ENCODE measurements at regions not wholly inside any gene's neighbourhood (a gene's known extent, or its start where the extent isn't known, plus 50 kb on each side); places are given as distances from the start of the nearest gene placed in this dataset.

- H3K4me3 ChIP-seq (ENCODE audit: low read depth in 1 of 3, low read length in 3 of 3), result no peak overlapping the region
- no peak for DNase-seq (ENCODE audit: low spot score)
- no peak for TF ChIP-seq RXRA (IDR thresholded peaks at IDR 0.05)
- H3K9ac ChIP-seq (ENCODE audit: low read depth in 1 of 2, low read length in 2 of 2), result no peak overlapping the region
- H3K36me3 ChIP-seq (ENCODE audit: control insufficient read depth in 4 of 4, insufficient read depth in 3 of 4, low read depth in 1 of 4, low read length in 3 of 4), result no peaks in the 10 kb centered on the region
- H3K4me1 ChIP-seq (ENCODE audit: control insufficient read depth in 4 of 4, insufficient read depth in 4 of 4, low read length in 3 of 4), result no peaks in the 10 kb centered on the region
- 90% methylated on average over 4 of the region's 4 CpGs for WGBS
- H3K27me3 ChIP-seq (ENCODE audit: control insufficient read depth in 4 of 4, insufficient read depth in 4 of 4, low read length in 3 of 4), result no peaks in the 10 kb centered on the region
- H3K9me3 ChIP-seq (ENCODE audit: control insufficient read depth in 4 of 4, low read length in 3 of 4), result no peaks in the 10 kb centered on the region
- no peak overlapping the region for H3K27ac ChIP-seq (ENCODE audit: low read depth in 1 of 2, low read length in 2 of 2)
Observed at GRCh38 chr7:110607050-110607857, 483.7 kb upstream of the LRRN3 start.

- H3K4me1 ChIP-seq (ENCODE audit: control insufficient read depth in 4 of 4, insufficient read depth in 4 of 4, low read length in 3 of 4), result no peaks in the 10 kb centered on the region
- no peaks in the 10 kb centered on the region for H3K27me3 ChIP-seq (ENCODE audit: control insufficient read depth in 4 of 4, insufficient read depth in 4 of 4, low read length in 3 of 4)
- no peak for TF ChIP-seq CTCF (IDR thresholded peaks at IDR 0.05; ENCODE audit: low read depth, low read length, missing input control)
- no peak for TF ChIP-seq YY1 (IDR thresholded peaks at IDR 0.05)
- TF ChIP-seq ATF3 (IDR thresholded peaks at IDR 0.05), result no peak
- no peak for TF ChIP-seq FOXA1 (IDR thresholded peaks at IDR 0.05)
- no peak for TF ChIP-seq HNF4A (conservative IDR thresholded peaks at IDR 0.05)
- no peak for TF ChIP-seq EGR1 (IDR thresholded peaks at IDR 0.05; ENCODE audit: low read depth in 2 of 2)
- no peak for TF ChIP-seq HNF4G (IDR thresholded peaks at IDR 0.05)
- TF ChIP-seq ZBTB33 (IDR thresholded peaks at IDR 0.05), result no peak
- TF ChIP-seq NR2F2 (IDR thresholded peaks at IDR 0.05), result no peak
- no peak for TF ChIP-seq REST (IDR thresholded peaks at IDR 0.05)
- no peak for TF ChIP-seq GABPA (IDR thresholded peaks at IDR 0.05 in 1 of 2, conservative IDR thresholded peaks at IDR 0.05 in 1 of 2)
- H3K9me3 ChIP-seq (ENCODE audit: control insufficient read depth in 4 of 4, low read length in 3 of 4), result no peaks in the 10 kb centered on the region
- H3K9ac ChIP-seq (ENCODE audit: low read depth in 1 of 2, low read length in 2 of 2), result no peak overlapping the region
- no peaks in the 10 kb centered on the region for H3K36me3 ChIP-seq (ENCODE audit: control insufficient read depth in 4 of 4, insufficient read depth in 3 of 4, low read depth in 1 of 4, low read length in 3 of 4)
- H3K4me3 ChIP-seq (ENCODE audit: low read depth in 1 of 3, low read length in 3 of 3), result no peak overlapping the region
- DNase-seq (ENCODE audit: low spot score), result no peak
- no peak overlapping the region for H3K27ac ChIP-seq (ENCODE audit: low read depth in 1 of 2, low read length in 2 of 2)
Observed at GRCh38 chr7:110609336-110609735, 481.6 kb upstream of the LRRN3 start.

All from liver (tissue), 8 donors.